NCI-H526 treated with DMSO at 0.1 percent for 48 hours (cell line): ENCODE measurements at regions not wholly inside any gene's neighbourhood (a gene's known extent, or its start where the extent isn't known, plus 50 kb on each side); places are given as distances from the start of the nearest gene placed in this dataset.
"Not testable (repeated sequence)": the region's sequence is repeated elsewhere in the genome, so short reads cannot be mapped to it uniquely, and the experiment has no call there.

Experiments used
- DNase-seq: peaks from one replicate; lab custom pipeline; 2025; lab: John Stamatoyannopoulos, UW

DNA sequence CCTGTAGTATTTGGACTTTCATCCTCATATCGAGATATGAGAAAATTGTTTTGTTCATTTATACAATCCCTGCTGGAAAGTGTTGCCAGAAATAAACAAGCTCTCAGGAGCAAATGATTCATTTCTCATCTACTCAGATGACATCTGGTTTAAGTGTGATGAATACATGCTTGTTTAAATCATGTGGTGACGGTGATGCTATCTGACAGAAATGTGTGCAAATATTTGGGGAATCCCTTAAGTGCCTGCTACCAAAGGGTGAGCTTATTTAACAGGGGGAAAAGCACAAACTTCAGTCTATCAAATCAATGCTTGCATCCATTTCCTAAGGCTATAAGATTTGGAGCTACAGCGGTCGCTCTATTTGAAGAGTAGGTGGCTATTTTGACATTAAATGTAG, 368.3 kb upstream of the SASH1 start:
- no peak for DNase-seq

GRCh38 chr6:147977851-147978465, 364.7 kb upstream of the SASH1 start:
- DNase-seq, result no peak

GRCh38 chr6:147979966-147980365, 362.7 kb upstream of the SASH1 start:
- no peak for DNase-seq

DNA sequence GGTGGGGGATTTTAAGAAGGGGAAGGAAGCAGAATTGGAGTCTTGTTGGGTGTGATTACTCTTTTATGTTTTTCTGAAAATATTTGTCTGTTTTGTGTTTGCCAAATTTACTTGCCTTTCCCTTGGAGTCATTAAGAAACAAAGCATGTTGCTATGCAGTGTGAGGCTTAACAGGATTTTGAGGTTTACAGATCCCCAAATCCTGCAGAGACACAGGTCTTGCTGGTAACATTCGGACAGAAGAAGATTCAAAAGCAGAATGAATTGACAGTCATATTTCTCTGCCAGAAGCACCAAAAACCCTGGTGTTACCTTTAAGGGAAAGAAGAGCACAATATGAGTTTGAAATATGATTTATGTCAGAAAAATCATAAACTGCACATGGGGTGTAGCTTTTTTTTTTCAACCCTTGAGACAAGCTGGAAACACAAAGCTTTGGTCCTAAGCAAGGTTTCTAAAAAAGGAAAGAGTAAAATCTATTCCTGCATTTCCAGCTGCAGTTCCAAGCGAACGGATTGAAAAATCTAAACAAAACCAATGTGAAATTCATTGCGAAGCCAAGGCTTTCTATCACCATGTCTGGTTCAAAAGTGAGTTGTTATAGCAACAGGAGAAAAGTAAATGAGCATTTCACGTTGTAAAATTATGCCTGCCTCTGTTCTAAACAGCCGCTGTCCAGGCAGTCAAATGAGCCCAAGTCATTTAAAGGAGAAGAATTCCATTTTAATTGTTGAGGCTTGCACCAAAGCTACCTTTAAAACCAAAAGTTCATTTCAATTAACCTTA, 358.9 kb upstream of the SASH1 start:
- peak; percentile 42 for DNase-seq

DNA sequence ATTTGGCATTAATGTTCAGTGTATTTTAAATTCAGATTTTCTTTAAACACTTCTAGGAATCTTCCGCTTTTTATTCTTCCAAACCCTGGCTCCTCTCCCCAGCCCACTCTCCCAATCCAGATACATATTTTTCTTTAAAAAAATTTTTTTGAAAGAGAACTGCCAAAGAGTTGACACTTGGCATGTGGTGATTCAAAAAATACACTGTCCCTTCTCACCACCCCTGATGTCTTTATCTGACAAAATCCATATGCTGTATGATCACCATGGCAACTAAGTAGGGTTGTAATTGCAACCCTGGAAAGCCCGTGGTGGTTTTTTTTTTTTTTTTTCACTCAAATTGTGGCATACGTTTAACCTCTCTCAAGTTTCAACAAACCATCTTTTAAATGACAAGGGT, 355.8 kb upstream of the SASH1 start:
- no peak for DNase-seq

- no peak for DNase-seq
Measured at GRCh38 chr6:147990159-147990558, 352.5 kb upstream of the SASH1 start.

- peak; percentile 90 for DNase-seq
Measured at GRCh38 chr6:147991961-147992360, 350.7 kb upstream of the SASH1 start.

GRCh38 chr6:147999001-147999540, 343.6 kb upstream of the SASH1 start:
- DNase-seq, result no peak

DNA sequence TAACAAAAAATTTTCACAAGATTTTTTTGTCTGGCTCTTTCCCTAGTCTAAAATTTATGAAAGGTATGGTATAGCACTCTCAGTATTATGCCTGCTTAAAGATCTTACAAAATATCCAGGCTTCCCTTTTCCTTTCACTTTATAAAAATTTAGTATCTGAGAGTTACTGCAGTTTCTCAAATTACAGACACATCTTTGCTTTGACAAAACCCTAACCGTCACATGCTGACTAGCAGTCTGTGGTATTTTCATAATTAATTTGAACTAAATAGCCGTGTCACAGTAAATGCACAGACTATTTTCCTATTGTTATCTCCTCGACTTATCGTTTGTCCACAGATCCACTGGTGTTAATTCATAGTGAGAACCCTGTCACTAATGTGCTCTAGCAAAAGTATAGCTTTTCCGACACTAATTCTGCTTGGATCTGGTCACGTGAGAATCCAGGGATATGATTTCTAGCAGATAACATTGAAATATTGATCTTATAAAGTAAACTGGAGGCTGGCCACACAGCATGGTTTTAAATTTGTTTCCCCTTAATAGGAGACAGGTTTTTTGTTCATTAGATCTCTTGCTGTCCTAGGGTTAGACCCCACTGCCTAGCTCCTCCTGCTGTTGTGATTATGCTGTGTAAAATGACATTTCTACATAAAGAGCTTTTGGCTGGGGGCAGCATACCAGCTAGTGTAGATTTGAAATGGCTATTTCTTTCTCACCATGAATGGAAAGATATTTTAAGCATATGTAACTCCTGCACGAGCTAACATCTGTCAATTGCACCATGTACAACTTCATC, 340.6 kb upstream of the SASH1 start:
- DNase-seq, result peak; percentile 72

GRCh38 chr6:148004651-148005050, 338.0 kb upstream of the SASH1 start:
- no peak for DNase-seq

GRCh38 chr6:148005806-148006205, 336.8 kb upstream of the SASH1 start:
- DNase-seq, result no peak

DNA sequence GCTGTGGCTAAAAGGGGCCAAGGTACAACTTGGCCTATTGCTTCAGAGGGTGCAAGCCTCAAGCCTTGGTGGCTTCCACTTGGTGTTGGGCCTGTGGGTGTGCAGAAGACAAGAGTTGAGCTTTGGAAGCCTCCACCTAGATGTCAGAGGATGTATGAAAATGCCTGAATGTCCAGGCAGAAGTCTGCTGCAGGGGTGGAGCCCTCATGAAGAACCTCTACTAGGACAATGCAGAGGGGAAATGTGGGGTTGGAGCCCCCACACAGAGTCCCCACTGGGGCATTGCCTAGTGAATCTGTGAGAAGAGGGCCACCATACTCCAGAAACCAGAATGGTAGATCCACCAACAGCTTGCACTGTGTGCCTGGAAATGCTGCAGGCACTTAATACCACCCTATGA, 332.1 kb upstream of the SASH1 start:
- not testable (repeated sequence) for DNase-seq

DNA sequence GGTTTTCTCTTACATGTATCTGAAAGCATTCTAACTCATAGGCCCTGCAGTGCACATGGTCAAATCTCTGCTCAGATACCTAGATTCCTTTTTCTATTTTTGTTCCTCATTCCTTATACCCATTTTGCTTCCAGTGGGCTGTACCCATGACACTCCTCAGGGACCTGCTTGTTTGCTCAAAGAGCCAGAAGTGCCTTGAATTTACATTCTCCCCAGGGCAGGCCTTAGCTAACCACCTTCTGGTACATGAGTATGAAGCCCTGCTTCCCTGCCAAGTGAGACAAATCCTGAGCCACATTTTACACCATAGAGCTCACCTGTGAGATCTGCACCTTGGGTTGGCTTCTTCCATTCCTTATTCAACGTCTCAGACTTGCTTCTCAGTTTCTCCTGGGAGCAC, 326.6 kb upstream of the SASH1 start:
- no peak for DNase-seq

- DNase-seq, result no peak
Measured at GRCh38 chr6:148021165-148021564, 321.5 kb upstream of the SASH1 start.

DNA sequence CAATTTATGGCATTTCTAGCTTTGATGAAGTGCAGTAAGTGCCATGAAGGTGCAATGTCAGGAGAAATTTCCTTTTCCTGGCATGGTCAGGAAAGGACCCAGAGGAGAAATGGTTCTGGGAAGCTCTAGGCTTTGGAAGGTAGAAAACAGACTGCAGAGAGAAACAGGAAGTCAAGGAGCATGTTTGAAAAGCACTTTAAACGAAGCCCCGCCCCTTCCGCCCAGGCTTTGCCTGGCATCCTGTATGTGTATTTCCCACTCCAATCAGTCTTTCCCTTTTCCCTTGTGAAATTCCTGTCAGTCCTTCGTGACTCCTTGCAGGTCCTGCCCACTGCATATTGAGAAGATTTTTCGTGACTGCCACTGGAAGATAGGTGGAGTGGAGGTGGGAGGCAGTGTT, 320.9 kb upstream of the SASH1 start:
- DNase-seq, result no peak

GRCh38 chr6:148022279-148022678, 320.4 kb upstream of the SASH1 start:
- DNase-seq, result not testable (repeated sequence)

- DNase-seq, result no peak
Measured at GRCh38 chr6:148027201-148027600, 315.4 kb upstream of the SASH1 start.

DNA sequence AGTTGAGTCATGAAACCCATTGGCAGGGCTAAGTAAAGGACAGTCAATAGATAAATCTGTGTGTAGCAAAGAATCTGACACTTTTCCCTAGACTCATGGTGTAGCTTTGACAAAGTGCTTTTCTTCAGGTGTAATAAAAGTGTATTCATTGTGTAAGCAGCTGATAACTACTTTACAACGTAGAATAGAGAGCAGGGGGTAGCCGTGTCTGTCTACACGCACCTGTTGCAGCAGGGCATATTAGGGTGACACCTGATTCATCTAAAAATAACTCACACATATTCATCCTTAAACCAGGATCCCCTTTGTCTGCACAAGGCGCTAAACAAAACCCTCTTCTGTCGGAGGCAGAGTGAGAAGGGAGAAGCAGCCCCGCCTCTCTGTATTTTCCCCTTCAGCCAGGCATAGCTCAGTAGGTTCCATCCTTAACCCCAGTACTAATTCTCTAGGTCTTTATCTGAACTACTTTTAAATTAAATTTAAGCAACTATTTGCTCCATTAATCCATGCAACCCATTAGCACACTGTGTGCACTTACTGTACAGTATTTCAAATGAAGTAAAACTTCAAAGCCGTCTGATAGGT, 306.7 kb upstream of the SASH1 start:
- no peak for DNase-seq

DNA sequence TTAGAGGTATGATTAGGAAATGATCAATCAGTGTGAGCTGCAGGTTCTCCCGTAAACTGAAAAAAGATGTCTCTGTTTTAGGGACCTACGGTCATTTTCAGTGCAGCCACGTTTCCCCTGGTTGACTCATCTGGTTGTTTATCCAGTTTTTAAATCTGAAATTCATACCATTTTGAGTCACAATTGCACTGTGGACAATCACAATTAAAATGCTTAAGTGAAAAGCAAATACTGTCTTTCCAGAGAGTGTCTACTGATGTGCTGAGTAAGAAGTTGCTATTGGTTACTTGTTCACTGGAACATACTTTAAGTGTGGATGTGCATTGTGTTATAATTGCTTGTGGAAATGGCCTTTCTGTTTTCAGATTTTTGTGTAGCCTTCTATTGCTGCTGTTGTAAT, 305.1 kb upstream of the SASH1 start:
- no peak for DNase-seq

- no peak for DNase-seq
Measured at GRCh38 chr6:148041546-148041945, 301.1 kb upstream of the SASH1 start.

DNA sequence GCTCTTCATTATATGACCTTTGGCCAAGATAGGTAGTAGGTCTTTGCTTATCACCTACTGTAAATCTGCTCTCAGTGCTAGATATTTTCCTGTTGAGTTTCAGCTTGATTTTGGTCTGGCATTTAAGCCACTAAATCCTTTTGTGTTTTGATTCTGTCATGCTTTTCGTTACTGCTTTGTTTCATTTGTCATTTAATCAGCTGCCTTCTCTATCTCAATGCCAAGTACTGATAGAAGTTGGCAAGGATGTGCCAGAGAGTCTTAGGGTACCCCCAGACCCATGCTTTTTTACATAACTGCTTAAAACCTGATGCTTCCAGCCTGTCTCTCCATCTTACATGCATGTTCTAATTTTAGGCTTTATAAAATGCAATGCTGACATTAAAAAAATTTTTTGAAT, 300.1 kb upstream of the SASH1 start:
- no peak for DNase-seq

DNA sequence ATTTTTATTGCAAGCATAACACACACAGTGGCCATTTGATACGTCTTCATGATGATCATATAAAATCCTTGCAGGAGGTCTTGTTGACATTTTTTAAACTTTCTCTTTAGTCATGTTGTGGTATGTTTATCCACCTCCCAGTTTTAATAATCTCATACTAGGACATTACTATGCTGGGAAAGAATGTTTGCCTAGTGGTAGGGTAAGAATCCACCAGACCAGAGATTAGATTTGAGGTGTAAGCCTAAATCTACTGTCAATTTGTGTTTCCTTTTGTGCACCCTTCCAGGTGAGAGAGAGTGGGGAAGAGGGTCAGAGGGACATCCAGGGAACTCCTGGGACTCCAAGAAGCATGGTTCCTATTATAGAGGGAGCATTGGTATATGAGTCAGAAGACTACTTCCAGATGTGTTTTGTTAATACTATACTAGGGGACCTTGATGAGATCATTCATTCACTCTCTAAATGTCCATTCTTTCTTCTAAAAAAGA, 298.3 kb upstream of the SASH1 start:
- DNase-seq, result no peak
